ENCODE measurements at regions not wholly inside any gene's neighbourhood (a gene's known extent, or its start where the extent isn't known, plus 50 kb on each side); places are given as distances from the start of the nearest gene placed in this dataset.
"Not testable (repeated sequence)": the region's sequence is repeated elsewhere in the genome, so short reads cannot be mapped to it uniquely, and the experiment has no call there.

DNA sequence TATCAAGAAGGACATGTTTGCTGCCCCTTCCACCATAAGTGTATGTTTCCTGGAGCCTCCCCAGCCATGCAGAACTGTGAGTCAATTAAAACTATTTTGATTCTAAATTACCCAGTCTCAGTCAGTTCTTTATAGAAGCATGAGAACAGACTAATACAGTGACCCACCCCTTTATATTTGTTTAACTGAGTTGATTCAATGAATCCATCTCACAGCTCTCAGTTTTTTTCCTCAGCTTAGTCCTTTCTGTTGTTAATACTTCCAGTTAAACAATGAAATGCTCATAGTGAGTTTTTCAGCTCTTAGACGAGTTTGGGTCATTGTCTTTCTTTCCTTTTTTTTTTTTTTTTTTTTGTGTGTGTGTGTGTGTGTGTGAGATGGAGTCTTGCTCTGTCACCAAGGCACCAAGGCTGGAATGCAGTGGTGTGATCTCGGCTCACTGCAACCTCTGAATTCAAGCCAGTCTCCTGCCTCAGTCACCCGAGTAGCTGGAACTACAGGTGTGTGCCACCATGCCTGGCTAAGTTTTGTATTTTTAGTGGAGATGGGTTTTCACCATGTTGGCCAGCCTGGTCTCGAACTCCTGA is 417.9 kb upstream of the ZNG1F start:
- DNase-seq = not testable (repeated sequence)

DNA sequence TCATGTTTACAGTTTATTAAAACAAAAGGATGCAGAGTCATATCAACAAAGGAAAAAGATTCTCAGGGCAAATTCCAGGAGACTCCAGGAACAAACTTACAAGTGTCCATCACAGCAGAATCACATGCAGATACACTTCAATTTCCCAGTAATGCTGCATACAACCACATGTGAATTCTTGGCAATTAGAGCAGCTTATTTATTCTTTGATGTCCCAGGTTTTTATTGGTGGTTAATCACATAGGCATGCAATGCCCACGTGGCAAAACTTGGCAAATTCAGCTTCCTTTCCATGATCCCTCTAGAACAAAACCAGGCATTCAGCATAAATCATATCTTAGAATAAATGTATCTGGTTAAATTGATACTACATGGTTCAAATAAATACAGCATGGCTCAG is 376.5 kb upstream of the ZNG1F start:
- DNase-seq = not testable (repeated sequence)

Measured in retina (tissue), 1 donor.